ENCODE measurements at regions not wholly inside any gene's neighbourhood (a gene's known extent, or its start where the extent isn't known, plus 50 kb on each side); places are given as distances from the start of the nearest gene placed in this dataset.
"Not testable (repeated sequence)": the region's sequence is repeated elsewhere in the genome, so short reads cannot be mapped to it uniquely, and the experiment has no call there.

- DNase-seq (ENCODE audit: low read depth) = no peak
Measured at GRCh38 chr19:28558783-28559182, 654.2 kb downstream of the UQCRFS1 start.

DNA sequence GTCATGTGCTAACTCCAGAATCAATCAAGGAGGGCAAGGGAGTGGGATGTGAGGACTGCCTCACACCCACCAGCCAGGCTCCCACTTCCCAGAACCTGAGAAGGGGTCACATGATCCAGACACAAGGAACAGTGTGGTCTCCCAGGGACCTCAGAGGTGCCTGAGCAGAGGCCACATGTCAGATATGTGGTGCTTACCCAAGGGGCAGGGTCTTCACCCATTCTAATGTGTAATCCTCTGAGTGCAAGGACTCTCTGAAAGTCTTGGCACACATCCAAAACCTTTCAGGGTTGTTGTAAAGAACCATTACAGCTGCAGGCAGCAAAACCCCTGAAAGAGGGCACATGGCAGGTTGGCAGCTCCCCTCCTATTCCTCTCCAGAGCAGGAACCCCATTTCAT lies 656.6 kb downstream of the UQCRFS1 start:
- DNase-seq (ENCODE audit: low read depth) = no peak

DNA sequence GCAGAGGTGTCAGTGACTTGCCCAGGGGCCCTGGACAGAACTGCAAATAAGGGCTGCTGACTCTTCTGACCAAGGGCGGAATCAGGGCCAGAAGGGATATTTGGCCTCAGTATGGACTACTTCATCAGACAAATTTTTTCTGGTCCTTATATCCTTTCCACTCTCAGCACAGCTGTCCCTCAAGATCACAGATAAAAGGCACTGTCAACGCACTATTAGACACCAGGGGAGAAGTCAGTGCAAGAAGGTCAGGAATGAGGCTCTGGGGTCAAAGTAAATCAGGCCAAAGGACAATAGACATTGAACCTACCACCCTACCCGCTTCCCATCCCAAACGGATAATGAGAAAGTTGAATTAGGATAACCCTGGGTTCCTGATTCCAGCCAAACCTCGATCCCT lies 657.6 kb downstream of the UQCRFS1 start:
- DNase-seq (ENCODE audit: low read depth) = no peak

DNA sequence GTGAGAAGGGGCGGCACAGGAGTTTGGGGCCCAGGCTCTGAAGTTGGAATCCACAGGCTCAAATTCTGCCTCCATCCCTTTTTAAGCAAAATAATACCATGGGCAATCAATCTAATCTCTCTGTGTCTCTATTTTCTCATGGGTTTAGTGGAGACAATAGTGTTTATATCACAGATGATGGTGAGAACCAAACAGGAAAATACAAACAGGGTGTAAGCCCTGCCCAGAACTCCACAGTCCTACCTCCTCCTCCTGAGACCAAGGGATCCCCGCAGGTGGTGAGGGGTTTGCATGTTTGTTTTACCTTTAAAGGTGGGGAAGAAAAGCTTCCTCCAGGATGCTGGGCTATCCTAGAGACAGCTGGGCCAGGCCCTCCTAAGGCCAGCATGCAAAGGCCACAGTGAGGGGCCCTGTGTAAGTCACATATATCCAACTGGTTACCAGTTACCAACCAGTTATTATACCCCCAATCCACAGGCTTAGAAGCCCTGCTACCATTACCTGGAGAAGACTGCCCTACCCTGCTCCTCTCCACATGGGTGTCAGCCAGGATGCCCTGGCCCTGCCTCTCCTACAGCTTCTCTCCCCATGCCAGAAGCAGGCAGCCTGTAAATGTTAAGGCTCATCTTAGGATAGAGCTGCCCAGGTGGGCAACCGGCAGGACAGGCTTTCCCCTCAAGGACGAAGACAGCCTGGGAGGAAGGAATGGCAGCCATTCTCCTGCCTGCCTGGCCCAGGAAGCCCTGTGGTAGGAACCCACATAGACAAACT lies 658.4 kb downstream of the UQCRFS1 start:
- DNase-seq (ENCODE audit: low read depth) = no peak

DNA sequence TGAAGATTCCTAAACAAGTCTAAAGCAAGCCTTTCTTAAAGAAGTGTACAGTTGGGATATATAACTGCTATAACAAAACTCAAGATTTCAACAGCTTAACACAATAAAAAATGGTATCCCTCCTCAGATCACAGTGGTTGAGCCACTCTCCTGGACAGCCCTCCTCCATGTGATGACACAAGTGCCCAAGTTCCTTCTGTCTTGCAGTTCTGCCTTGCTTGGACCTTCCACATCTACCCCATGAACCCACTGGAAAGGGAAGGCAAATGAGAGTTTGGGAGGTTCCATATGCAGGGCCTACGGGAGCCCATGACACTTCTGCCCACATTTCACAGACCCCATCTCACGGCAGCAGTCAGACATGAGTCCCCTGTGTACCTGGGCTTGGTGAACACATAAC lies 659.2 kb downstream of the UQCRFS1 start:
- DNase-seq (ENCODE audit: low read depth) = no peak

GRCh38 chr19:28553005-28553404 lies 659.9 kb downstream of the UQCRFS1 start:
- DNase-seq (ENCODE audit: low read depth) = peak; percentile 11

DNA sequence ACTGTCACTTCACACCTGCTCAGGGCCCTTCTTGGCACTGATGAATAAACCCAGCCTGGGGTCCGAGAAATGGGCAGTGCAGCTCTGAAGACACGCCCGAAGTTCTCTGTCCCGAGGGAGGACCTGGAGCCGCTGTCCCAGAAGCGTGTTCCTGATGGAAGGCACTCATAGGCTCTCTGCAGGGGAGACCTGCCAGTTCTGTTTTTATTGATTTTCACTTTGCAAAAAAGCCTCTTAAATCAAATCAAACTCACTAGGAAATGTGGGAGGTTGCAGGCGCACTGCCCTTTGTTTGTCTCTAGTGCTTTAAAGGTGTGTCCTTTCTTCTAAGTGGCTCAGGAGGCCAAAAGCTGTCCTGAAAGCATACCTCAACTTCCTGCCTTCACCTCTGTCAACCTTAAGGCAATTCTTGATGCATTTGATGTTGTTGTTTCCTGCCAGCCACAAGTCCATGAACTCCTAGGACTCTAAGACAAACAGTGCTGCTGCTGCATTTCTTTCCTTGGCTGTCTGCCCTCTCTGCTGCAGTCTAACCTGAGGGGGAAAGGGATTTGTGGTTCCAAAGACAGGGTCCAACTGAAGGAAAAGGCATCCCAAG lies 663.2 kb downstream of the UQCRFS1 start:
- DNase-seq (ENCODE audit: low read depth) = no peak

- DNase-seq (ENCODE audit: low read depth) = no peak
Measured at GRCh38 chr19:28546148-28546685, 666.7 kb downstream of the UQCRFS1 start.

GRCh38 chr19:28545397-28545796 lies 667.6 kb downstream of the UQCRFS1 start:
- DNase-seq (ENCODE audit: low read depth) = not testable (repeated sequence)

GRCh38 chr19:28544451-28545261 lies 668.3 kb downstream of the UQCRFS1 start:
- no peak for DNase-seq (ENCODE audit: low read depth)

GRCh38 chr19:28543244-28543776 lies 669.6 kb downstream of the UQCRFS1 start:
- no peak for DNase-seq (ENCODE audit: low read depth)

DNA sequence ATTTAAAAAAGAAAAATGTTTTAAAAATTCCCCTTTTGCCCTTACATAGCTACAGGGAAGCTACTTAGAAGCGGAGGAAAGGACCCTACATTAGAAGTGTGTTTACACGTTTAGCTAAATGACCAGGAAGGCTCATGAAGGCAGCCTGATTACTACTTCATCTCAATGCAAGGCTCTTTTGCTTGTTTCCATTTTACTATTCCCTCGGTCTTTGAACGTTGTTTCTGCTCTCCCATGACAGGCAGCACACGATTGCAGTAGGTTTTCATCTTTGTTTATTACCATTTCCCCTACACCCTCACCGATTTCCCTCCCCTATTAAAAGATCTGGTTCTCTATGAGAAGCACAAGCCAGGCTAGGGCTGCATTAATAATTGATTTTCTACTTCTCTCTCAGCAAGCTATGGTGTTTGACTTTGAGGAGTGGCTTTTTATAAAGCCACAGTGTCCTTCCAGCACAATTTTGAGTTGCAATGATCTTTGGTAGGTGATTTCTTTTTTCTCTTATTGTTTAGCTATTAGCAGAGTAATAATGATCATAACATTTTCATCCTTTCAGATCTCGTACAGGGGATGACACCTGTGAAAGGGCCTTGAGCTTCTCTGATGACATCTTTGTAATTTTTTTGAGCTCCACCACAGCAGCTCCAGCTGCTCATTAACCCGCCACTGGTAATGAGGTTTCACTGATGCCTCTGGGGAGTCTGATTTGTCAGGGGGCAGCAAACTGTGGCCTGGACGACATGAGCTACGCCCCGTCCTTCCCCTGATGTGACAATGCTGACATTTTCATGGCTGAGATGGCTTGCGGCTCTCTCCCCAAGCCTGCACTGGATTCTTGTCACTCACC lies 670.3 kb downstream of the UQCRFS1 start:
- no peak for DNase-seq (ENCODE audit: low read depth)

GRCh38 chr19:28541602-28542393 lies 671.2 kb downstream of the UQCRFS1 start:
- no peak for DNase-seq (ENCODE audit: low read depth)

GRCh38 chr19:28541029-28541428 lies 671.9 kb downstream of the UQCRFS1 start:
- DNase-seq (ENCODE audit: low read depth) = no peak

DNA sequence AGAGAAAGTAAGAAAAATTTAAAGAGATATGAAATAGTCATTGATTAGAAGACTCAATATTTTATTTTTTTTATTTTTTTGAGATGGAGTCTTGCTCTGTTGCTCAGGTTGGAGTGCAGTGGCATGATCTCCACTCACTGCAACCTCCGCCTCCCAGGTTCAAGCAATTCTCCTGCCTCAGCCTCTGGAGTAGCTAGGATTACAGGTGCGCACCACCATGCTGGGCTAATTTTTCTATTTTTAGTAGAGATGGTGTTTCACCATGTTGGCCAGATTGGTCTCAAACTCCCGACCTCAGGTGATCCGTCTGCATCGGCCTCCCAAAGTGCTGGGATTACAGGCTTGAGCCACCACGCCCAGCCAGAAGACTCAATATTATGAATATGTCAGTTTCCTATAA lies 672.6 kb downstream of the UQCRFS1 start:
- DNase-seq (ENCODE audit: low read depth) = not testable (repeated sequence)

DNA sequence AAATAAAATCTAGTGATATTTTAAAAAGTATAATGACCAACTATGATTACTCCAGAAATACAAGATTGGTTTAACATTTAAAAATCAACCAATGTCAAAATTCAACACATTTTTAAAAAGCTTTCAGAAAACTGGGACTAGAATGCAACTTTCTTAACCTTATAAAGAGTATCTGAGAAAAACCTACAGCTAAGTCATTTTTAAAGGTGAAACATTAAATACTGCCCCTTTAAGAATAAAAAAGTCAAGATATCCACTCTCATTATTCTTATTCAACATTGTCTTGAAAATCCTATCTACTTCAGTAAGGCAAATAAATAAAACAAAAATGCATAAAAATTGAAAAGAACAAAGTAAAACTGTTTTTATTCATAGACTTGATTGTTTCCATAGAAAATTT lies 673.2 kb downstream of the UQCRFS1 start:
- no peak for DNase-seq (ENCODE audit: low read depth)

- DNase-seq (ENCODE audit: low read depth) = not testable (repeated sequence)
Measured at GRCh38 chr19:28538579-28538978, 674.4 kb downstream of the UQCRFS1 start.

DNA sequence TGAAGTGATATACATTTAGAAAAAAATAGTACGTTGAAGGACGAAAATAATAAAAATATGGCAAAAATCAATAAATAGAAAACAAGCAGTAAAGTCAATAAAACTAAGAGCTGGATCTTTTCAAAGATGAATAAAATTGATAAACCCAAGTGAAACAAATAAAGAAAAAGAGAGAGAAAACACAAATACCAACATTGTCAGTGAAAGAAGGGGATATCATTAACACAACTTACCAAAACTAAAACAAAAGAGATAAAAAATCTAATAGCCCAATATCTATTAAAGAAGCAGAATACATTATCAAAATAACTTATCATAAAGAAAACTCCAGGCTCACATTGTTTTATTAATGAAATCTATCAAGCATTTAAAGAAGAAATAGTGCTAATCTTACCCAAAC lies 675.1 kb downstream of the UQCRFS1 start:
- DNase-seq (ENCODE audit: low read depth) = no peak

GRCh38 chr19:28537079-28537478 lies 675.9 kb downstream of the UQCRFS1 start:
- DNase-seq (ENCODE audit: low read depth) = no peak

GRCh38 chr19:28535352-28535775 lies 677.6 kb downstream of the UQCRFS1 start:
- DNase-seq (ENCODE audit: low read depth) = no peak

Data from ELR (cell line).